ENCODE measurements at regions not wholly inside any gene's neighbourhood (a gene's known extent, or its start where the extent isn't known, plus 50 kb on each side); places are given as distances from the start of the nearest gene placed in this dataset.

DNA sequence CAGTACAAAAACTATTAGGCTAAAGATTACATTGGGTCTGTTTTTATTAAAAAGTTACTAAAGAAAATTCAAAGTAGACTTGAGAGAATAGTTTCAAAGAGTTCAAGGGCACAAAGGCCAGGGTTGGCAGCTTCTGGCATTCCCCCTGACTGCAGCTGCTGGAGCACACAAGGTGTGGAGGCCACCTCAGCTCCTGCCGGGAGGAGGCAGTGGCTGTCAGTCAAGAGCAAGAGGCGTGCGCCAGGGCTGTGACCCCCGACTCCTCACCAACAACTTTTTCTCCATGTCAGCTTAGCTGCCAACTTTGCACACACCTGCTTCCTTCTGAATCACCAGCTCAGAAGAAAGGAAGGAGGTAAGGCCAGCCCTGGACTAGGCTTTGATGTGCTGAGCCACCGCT, 144.6 kb upstream of the PLXNA4 start:
- TF ChIP-seq ZFP3 (CRISPR knock-in tag; IDR thresholded peaks at IDR 0.05) (no peak), TCF4 (CRISPR knock-in tag; IDR thresholded peaks at IDR 0.05; ENCODE audit: borderline replicate concordance) (no peak), TOX (CRISPR knock-in tag; IDR thresholded peaks at IDR 0.05; ENCODE audit: borderline replicate concordance) (no peak), OSR1 (CRISPR knock-in tag; IDR thresholded peaks at IDR 0.05) (no peak), ESRRG (CRISPR knock-in tag; IDR thresholded peaks at IDR 0.05) (no peak), ZNF565 (CRISPR knock-in tag; conservative IDR thresholded peaks at IDR 0.05; ENCODE audit: low read depth) (no peak), ISL1 (CRISPR knock-in tag; IDR thresholded peaks at IDR 0.05) (no peak), ZC3H10 (CRISPR knock-in tag; IDR thresholded peaks at IDR 0.05) (no peak), SNAI2 (CRISPR knock-in tag; IDR thresholded peaks at IDR 0.05) (no peak), RARB (CRISPR knock-in tag; IDR thresholded peaks at IDR 0.05) (no peak)
- TF ChIP-seq, protein P1, sequence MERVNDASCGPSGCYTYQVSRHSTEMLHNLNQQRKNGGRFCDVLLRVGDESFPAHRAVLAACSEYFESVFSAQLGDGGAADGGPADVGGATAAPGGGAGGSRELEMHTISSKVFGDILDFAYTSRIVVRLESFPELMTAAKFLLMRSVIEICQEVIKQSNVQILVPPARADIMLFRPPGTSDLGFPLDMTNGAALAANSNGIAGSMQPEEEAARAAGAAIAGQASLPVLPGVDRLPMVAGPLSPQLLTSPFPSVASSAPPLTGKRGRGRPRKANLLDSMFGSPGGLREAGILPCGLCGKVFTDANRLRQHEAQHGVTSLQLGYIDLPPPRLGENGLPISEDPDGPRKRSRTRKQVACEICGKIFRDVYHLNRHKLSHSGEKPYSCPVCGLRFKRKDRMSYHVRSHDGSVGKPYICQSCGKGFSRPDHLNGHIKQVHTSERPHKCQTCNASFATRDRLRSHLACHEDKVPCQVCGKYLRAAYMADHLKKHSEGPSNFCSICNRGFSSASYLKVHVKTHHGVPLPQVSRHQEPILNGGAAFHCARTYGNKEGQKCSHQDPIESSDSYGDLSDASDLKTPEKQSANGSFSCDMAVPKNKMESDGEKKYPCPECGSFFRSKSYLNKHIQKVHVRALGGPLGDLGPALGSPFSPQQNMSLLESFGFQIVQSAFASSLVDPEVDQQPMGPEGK (CRISPR knock-in tag; IDR thresholded peaks at IDR 0.05; ENCODE audit: borderline replicate concordance) = no peak
- TF ChIP-seq, protein P2, sequence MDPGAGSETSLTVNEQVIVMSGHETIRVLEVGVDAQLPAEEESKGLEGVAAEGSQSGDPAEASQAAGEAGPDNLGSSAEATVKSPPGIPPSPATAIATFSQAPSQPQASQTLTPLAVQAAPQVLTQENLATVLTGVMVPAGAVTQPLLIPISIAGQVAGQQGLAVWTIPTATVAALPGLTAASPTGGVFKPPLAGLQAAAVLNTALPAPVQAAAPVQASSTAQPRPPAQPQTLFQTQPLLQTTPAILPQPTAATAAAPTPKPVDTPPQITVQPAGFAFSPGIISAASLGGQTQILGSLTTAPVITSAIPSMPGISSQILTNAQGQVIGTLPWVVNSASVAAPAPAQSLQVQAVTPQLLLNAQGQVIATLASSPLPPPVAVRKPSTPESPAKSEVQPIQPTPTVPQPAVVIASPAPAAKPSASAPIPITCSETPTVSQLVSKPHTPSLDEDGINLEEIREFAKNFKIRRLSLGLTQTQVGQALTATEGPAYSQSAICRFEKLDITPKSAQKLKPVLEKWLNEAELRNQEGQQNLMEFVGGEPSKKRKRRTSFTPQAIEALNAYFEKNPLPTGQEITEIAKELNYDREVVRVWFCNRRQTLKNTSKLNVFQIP (CRISPR knock-in tag; IDR thresholded peaks at IDR 0.05; ENCODE audit: borderline replicate concordance, low read depth) = no peak
- TF ChIP-seq, protein P3, sequence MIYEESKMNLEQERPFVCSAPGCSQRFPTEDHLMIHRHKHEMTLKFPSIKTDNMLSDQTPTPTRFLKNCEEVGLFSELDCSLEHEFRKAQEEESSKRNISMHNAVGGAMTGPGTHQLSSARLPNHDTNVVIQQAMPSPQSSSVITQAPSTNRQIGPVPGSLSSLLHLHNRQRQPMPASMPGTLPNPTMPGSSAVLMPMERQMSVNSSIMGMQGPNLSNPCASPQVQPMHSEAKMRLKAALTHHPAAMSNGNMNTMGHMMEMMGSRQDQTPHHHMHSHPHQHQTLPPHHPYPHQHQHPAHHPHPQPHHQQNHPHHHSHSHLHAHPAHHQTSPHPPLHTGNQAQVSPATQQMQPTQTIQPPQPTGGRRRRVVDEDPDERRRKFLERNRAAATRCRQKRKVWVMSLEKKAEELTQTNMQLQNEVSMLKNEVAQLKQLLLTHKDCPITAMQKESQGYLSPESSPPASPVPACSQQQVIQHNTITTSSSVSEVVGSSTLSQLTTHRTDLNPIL (CRISPR knock-in tag; IDR thresholded peaks at IDR 0.05; ENCODE audit: low read depth) = no peak
- TF ChIP-seq, protein P4, sequence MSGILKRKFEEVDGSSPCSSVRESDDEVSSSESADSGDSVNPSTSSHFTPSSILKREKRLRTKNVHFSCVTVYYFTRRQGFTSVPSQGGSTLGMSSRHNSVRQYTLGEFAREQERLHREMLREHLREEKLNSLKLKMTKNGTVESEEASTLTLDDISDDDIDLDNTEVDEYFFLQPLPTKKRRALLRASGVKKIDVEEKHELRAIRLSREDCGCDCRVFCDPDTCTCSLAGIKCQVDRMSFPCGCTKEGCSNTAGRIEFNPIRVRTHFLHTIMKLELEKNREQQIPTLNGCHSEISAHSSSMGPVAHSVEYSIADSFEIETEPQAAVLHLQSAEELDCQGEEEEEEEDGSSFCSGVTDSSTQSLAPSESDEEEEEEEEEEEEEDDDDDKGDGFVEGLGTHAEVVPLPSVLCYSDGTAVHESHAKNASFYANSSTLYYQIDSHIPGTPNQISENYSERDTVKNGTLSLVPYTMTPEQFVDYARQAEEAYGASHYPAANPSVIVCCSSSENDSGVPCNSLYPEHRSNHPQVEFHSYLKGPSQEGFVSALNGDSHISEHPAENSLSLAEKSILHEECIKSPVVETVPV (CRISPR knock-in tag; IDR thresholded peaks at IDR 0.05) = no peak
- ATAC-seq = no peak

DNA sequence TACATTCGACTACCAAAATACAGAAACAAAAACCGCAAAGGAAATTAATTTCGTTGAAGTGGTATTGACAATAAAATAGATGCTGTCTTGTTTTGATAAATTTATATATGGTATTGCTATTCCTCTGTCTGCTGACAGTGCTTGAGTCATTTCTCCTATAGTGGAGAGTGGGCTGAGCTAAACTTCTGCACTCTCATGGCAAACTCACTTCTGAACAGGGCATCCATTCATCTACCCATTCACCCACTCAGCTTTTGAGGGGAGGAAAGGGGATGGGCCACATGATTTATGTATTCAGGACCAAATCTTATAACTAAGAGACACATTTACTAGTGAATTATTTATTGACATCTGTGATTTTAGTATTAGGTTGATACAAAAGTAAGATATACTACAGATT, 137.6 kb upstream of the PLXNA4 start:
- no peak for ATAC-seq
- TF ChIP-seq GLIS3 (CRISPR knock-in tag; IDR thresholded peaks at IDR 0.05) (no peak), ZNF70 (CRISPR knock-in tag; IDR thresholded peaks at IDR 0.05) (no peak), ZNF8 (CRISPR knock-in tag; IDR thresholded peaks at IDR 0.05) (no peak), PPARA (CRISPR knock-in tag; IDR thresholded peaks at IDR 0.05; ENCODE audit: borderline replicate concordance) (no peak), ZFP3 (CRISPR knock-in tag; IDR thresholded peaks at IDR 0.05) (no peak), BACH2 (CRISPR knock-in tag; IDR thresholded peaks at IDR 0.05; ENCODE audit: borderline replicate concordance) (no peak), TOX (CRISPR knock-in tag; IDR thresholded peaks at IDR 0.05; ENCODE audit: borderline replicate concordance) (no peak)
- TF ChIP-seq, protein P4 (CRISPR knock-in tag; IDR thresholded peaks at IDR 0.05) = no peak

DNA sequence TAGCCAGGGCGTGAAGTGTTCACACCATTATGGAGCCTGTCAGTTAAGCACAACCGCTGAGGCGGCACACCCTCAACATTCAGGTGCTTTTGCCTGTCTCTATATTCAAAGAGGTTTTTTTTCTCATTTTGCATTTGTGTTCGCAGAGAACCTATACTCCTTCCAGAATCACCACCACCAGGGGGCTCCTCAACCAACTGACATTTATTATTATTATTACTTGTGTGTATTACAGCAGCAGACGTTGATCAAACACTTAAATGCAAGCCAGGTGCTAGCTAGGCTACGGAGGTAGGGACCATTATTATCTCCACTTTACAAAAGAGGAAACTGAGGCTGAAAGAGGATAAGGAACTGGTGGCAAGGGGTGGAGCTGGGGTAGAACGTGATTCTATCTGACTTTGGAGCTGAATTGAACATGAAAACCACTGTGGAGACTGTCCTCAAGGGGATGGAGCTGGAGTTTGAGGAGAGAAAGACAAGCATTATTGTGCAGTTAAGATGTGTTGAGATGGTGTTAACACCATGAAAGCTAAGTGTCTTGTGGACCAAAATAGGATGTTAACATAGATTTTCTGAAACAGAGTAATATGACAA, 133.8 kb upstream of the PLXNA4 start:
- ATAC-seq = peak; percentile 83
- TF ChIP-seq ISL1 (CRISPR knock-in tag; IDR thresholded peaks at IDR 0.05) = no peak
- TF ChIP-seq SNAI2 (CRISPR knock-in tag; IDR thresholded peaks at IDR 0.05) = no peak
- TF ChIP-seq, protein P4 (CRISPR knock-in tag; IDR thresholded peaks at IDR 0.05) = no peak
- TF ChIP-seq OSR1 (CRISPR knock-in tag; IDR thresholded peaks at IDR 0.05) = no peak
- no peak for TF ChIP-seq PPARA (CRISPR knock-in tag; IDR thresholded peaks at IDR 0.05; ENCODE audit: borderline replicate concordance)
- TF ChIP-seq ZFP30 (CRISPR knock-in tag; IDR thresholded peaks at IDR 0.05) = no peak
- no peak for TF ChIP-seq ZNF70 (CRISPR knock-in tag; IDR thresholded peaks at IDR 0.05)
- no peak for TF ChIP-seq TOX (CRISPR knock-in tag; IDR thresholded peaks at IDR 0.05; ENCODE audit: borderline replicate concordance)
- no peak for TF ChIP-seq CSDC2 (CRISPR knock-in tag; IDR thresholded peaks at IDR 0.05)
- TF ChIP-seq, protein P3 (CRISPR knock-in tag; IDR thresholded peaks at IDR 0.05; ENCODE audit: low read depth) = no peak
- no peak for TF ChIP-seq BACH2 (CRISPR knock-in tag; IDR thresholded peaks at IDR 0.05; ENCODE audit: borderline replicate concordance)
- TF ChIP-seq, protein P1 (CRISPR knock-in tag; IDR thresholded peaks at IDR 0.05; ENCODE audit: borderline replicate concordance) = no peak
